Fibroblast of lung (primary cell): ENCODE measurements at regions not wholly inside any gene's neighbourhood (a gene's known extent, or its start where the extent isn't known, plus 50 kb on each side); places are given as distances from the start of the nearest gene placed in this dataset.

Experiments
- DNase-seq, 2 donors: peaks; one replicate each; pipeline versions ENCODE4 v3.0.0 to v3.0.0-alpha.2; 2010; ENCODE audit warnings: low read depth in 2 of 2
- H2AFZ ChIP-seq: 2 replicates; pipeline ENCODE4 v1.5.1; 2012; ENCODE audit warnings: low read length, control low read depth, inconsistent platforms
- H3K27ac ChIP-seq: 2 replicates; pipeline ENCODE4 v1.5.1; 2011; ENCODE audit warnings: low read length, control low read depth; ENCODE audit not compliant: insufficient read depth
- H3K27me3 ChIP-seq: 2 replicates; pipeline ENCODE4 v1.5.1; 2011; ENCODE audit warnings: mild to moderate bottlenecking, low read length; ENCODE audit not compliant: control insufficient read depth, insufficient read depth
- H3K36me3 ChIP-seq: 2 replicates; pipeline ENCODE4 v1.5.1; 2011; ENCODE audit warnings: low read length; ENCODE audit not compliant: control insufficient read depth, insufficient read depth
- H3K4me1 ChIP-seq: 2 replicates; pipeline ENCODE4 v1.5.1; 2011; ENCODE audit warnings: low read length; ENCODE audit not compliant: control insufficient read depth, insufficient read depth; ENCODE audit errors: extremely low read depth
- H3K4me2 ChIP-seq: 2 replicates; pipeline ENCODE4 v1.5.1; 2011; ENCODE audit warnings: low read length, control low read depth; ENCODE audit not compliant: insufficient read depth; ENCODE audit errors: extremely low read depth
- H3K4me3 ChIP-seq, 4 experiments: fragments of 200-600 bp in 1 of 4; sonication (generic) in 1 of 4; replicated peaks in 1 of 4; 2 replicates each; pipeline ENCODE4 v1.5.1; 2011 to 2016; ENCODE audit warnings: low read length in 4 of 4, low read depth in 3 of 4, mild to moderate bottlenecking in 3 of 4, control low read depth in 2 of 4, inconsistent platforms in 1 of 4, mixed read lengths in 1 of 4; ENCODE audit not compliant: insufficient read depth in 1 of 4; ENCODE audit errors: control extremely low read depth in 1 of 4
- H3K79me2 ChIP-seq: 2 replicates; pipeline ENCODE4 v1.5.1; 2012; ENCODE audit warnings: mild to moderate bottlenecking, low read length, inconsistent platforms; ENCODE audit not compliant: control insufficient read depth, insufficient read depth
- H3K9ac ChIP-seq: 2 replicates; pipeline ENCODE4 v1.5.1; 2011; ENCODE audit warnings: mild to moderate bottlenecking, low read length, control low read depth; ENCODE audit not compliant: insufficient read depth
- H3K9me3 ChIP-seq: 2 replicates; pipeline ENCODE4 v1.5.1; 2012; ENCODE audit warnings: low read depth, low read length; ENCODE audit not compliant: control insufficient read depth, insufficient read depth
- H4K20me1 ChIP-seq: 2 replicates; pipeline ENCODE4 v1.5.1; 2011; ENCODE audit warnings: low read length; ENCODE audit not compliant: control insufficient read depth, insufficient read depth; ENCODE audit errors: extremely low read depth
- CTCF ChIP-seq, 2 donors: IDR thresholded peaks in 1 of 2; conservative IDR thresholded peaks in 1 of 2; 1 replicate in 1 of 2; 2 replicates in 1 of 2; pipeline ENCODE4 v1.5.1; 2011 to 2012; ENCODE audit warnings: low read length in 2 of 2, control low read depth in 1 of 2, inconsistent platforms in 1 of 2, low read depth in 1 of 2, mild to moderate bottlenecking in 1 of 2
- EZH2 ChIP-seq: IDR thresholded peaks from 2 replicates; pipeline ENCODE4 v1.5.1; 2012; ENCODE audit warnings: low read length, control low read depth, mild to moderate bottlenecking; ENCODE audit errors: missing control alignments

DNA sequence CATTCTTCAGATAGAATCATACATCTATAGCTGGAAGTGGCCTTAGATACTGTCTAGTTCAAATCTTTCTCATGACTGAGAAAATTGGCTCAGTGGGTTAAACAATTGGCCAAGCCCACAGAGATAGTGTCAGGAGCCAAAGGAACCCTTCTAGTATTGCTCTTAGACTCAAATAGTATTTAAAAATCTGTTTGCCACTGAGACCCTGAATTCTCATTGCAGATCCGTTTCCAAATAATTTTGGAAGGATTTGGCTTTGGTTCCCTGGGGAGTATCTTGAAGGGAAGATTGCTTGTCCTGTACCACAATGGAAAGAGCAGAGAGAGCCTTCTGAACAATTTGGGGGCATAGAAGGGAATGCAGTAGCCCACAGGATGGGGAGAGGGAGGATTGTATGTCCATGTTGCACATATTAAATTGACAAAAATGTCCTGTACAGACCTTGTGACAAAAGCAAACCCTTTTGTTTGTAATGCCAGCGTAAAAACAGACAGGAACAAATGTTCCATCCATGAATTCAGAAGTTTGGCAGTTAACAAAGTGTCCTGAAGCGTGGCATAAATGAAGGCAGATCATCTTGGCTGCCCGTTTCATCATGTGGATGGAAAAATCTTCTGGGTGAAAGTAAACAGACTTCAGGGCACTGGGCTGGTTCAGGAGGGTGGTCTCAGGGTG, 156.4 kb upstream of the RASGRP1 start:
- no peak overlapping the region for H3K4me3 ChIP-seq
- H2AFZ ChIP-seq = no peak overlapping the region
- no peaks in the 10 kb centered on the region for H3K36me3 ChIP-seq
- H3K4me2 ChIP-seq = no peak overlapping the region
- H4K20me1 ChIP-seq = no peaks in the 10 kb centered on the region
- H3K27me3 ChIP-seq = no peaks in the 10 kb centered on the region
- no peak overlapping the region for H3K9ac ChIP-seq
- no peaks in the 10 kb centered on the region for H3K79me2 ChIP-seq
- peaks cover 2% of the 10 kb centered on the region for H3K4me1 ChIP-seq
- TF ChIP-seq EZH2 (no peak), CTCF (conservative IDR thresholded peaks at IDR 0.05 in 1 of 2, IDR thresholded peaks at IDR 0.05 in 1 of 2; ENCODE audit: low read depth in 1 of 2, low read length in 2 of 2) (no peak)
- no peak overlapping the region for H3K27ac ChIP-seq
- DNase-seq = no peak
- no peaks in the 10 kb centered on the region for H3K9me3 ChIP-seq

GRCh38 chr15:38721568-38721945, 156.9 kb upstream of the RASGRP1 start:
- TF ChIP-seq CTCF (conservative IDR thresholded peaks at IDR 0.05 in 1 of 2, IDR thresholded peaks at IDR 0.05 in 1 of 2; ENCODE audit: low read depth in 1 of 2, low read length in 2 of 2) (no peak), EZH2 (no peak)
- Histone ChIP-seq H3K36me3 (no peaks in the 10 kb centered on the region), H3K4me2 (no peak overlapping the region), H3K79me2 (no peaks in the 10 kb centered on the region), H3K4me1 (peaks cover 2% of the 10 kb centered on the region), H3K4me3 (no peak overlapping the region), H3K9ac (no peak overlapping the region), H4K20me1 (no peaks in the 10 kb centered on the region), H3K27ac (no peak overlapping the region), H2AFZ (no peak overlapping the region), H3K27me3 (no peaks in the 10 kb centered on the region), H3K9me3 (no peaks in the 10 kb centered on the region)
- peak in 1 of 2 donors; percentile 69 for DNase-seq

GRCh38 chr15:38722236-38722635, 157.6 kb upstream of the RASGRP1 start:
- Histone ChIP-seq H3K27me3 (no peaks in the 10 kb centered on the region), H3K4me1 (peaks cover 2% of the 10 kb centered on the region), H3K27ac (no peak overlapping the region), H4K20me1 (no peaks in the 10 kb centered on the region), H3K4me2 (no peak overlapping the region), H3K4me3 (no peak overlapping the region), H3K36me3 (no peaks in the 10 kb centered on the region), H3K9me3 (no peaks in the 10 kb centered on the region), H3K9ac (no peak overlapping the region), H3K79me2 (no peaks in the 10 kb centered on the region), H2AFZ (no peak overlapping the region)
- DNase-seq = no peak
- TF ChIP-seq EZH2 (no peak), CTCF (conservative IDR thresholded peaks at IDR 0.05 in 1 of 2, IDR thresholded peaks at IDR 0.05 in 1 of 2; ENCODE audit: low read depth in 1 of 2, low read length in 2 of 2) (no peak)
